Cardiac fibroblast (primary cell): ENCODE measurements at regions not wholly inside any gene's neighbourhood (a gene's known extent, or its start where the extent isn't known, plus 50 kb on each side); places are given as distances from the start of the nearest gene placed in this dataset.
"Not testable (repeated sequence)": the region's sequence is repeated elsewhere in the genome, so short reads cannot be mapped to it uniquely, and the experiment has no call there.

Experiments used
- DNase-seq, 2 donors: peaks; one replicate each; pipeline versions ENCODE4 v3.0.0 to v3.0.0-alpha.2; 2010; ENCODE audit warnings: low read depth in 2 of 2
- H3K4me3 ChIP-seq, 2 donors: replicated peaks in 1 of 2; 1 replicate in 1 of 2; 2 replicates in 1 of 2; pipeline ENCODE4 v1.5.1; 2011; ENCODE audit warnings: low read depth in 2 of 2, low read length in 2 of 2, mild to moderate bottlenecking in 2 of 2, moderate library complexity in 1 of 2
- CTCF ChIP-seq: IDR thresholded peaks from one replicate; pipeline ENCODE4 v1.5.1; 2011; ENCODE audit warnings: low read depth, mild to moderate bottlenecking, low read length, inconsistent platforms

DNA sequence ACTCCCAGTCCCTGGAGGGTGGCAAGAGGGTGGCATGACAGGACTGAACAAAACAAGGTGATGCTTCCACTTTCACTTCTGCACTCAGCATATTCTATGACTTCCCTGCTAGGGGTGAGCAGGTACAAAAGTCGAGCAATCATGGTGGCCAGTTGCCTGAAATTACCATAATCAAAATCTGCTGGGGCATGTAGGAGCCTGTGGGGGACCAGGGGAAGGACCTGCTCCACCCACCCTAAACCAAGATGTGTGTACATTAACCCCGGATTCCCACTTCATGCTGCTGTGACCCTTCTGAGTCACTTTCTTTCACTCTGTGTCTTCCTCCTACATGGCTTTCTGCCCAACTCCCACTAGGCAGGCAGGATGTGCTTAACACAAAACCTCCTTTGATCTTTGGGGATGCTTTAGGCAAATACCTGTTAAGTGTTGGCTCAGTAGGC is 73.3 kb upstream of the PHF24 start:
- TF ChIP-seq CTCF, result no peak
- no peak overlapping the region for H3K4me3 ChIP-seq
- DNase-seq, result no peak

DNA sequence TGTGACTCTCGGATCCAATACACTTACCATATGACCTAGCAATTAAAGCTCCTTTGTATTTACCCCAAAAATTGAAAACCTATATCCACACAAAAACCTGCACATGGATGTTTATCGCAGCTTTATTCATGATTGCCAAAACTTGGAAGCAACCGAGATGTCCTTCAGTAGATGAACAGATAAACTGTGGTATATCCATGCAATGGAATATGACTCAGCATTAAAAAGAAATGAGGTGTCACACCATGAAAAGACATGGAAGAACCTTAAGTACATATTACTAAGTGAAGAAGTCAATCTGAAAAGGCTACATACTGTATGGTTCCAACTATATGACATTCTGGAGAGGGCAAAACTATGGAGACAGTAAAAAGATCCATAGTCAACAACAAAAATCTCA is 82.0 kb upstream of the PHF24 start:
- no peak for TF ChIP-seq CTCF
- no peak for DNase-seq
- H3K4me3 ChIP-seq, result no peak overlapping the region

GRCh38 chr9:34869390-34869789 is 88.7 kb upstream of the PHF24 start:
- DNase-seq, result peak; percentile 57 to 71
- no peak overlapping the region for H3K4me3 ChIP-seq
- TF ChIP-seq CTCF, result peak; percentile 49

DNA sequence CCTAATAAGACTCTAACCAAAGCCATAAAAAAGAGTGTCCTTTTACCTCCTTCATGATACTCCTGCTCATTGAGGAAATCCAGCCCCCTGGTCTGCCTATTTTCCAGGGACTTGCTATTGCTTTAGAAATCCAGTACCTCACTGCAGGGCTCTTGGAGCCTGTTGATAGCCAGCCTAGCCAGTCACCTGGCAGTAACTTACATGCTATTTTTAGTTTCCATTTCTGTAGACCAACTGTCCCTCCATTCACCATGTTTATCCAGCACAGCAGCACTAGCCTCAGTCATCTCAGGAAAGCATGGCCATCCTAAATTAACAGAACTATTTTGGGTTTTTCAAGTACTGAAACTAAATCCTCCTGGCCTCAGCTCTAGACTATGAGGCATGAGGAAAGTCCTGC is 91.5 kb upstream of the PHF24 start:
- H3K4me3 ChIP-seq, result no peak overlapping the region
- DNase-seq, result no peak
- TF ChIP-seq CTCF, result no peak

DNA sequence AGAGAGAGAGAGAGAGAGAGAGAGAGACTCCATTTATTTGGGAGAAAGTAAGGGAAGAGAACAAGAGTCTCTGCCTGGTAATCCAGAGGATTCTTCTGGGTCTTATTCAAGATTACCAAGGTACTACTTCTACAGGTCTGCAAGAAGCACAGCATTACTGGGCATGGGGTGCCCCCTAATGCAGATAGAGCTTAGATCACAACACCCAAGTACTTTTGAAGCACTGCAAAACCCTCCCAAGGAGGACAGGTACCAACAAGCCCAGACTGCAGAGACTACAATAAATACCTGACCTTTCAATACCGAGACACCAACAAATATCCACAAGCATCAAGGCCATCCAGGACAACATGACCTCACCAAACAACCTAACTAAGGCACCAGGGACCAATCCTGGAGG is 94.7 kb upstream of the PHF24 start:
- TF ChIP-seq CTCF, result no peak
- H3K4me3 ChIP-seq, result no peak overlapping the region
- DNase-seq, result no peak

DNA sequence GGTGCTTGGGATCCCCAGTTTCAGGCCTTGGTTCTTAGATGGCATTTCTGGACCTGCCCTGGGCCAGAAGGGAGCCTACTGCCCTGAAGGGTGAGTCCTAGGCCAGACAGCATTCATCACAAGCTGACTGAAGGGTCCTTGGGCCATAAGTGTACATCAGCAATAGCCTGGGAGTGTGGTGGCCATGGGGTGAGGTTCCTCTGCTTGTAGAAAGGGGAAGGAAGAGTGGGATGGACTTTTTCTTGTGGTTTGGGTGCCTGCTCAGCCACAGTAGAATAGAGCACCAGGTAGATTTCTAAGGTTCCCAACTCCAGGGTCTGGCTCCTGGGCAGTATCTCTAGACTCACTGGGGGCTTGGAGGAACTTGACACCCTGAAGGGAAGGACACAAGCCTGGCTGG is 95.2 kb upstream of the PHF24 start:
- H3K4me3 ChIP-seq, result no peak overlapping the region
- no peak for TF ChIP-seq CTCF
- DNase-seq, result no peak

DNA sequence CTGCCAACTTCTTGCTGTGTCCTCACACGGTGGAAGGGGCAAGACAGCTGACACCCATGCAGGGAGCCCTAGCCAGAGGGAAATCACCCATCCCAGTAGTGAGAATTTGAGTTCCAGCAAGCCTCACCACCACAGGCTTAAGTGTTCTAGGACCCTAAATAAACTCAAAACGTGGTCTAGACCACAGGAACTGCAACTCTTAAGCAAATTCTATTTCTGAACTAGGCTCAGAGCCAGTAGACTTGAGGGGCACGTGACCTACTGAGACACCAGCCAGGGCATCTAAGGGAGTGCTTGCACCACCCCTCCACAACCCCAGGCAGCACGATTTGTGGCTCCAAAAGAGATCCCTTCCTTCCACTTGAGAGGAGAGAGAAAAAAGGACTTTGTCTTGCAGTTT is 96.0 kb upstream of the PHF24 start:
- TF ChIP-seq CTCF, result no peak
- no peak for DNase-seq
- H3K4me3 ChIP-seq, result no peak overlapping the region

GRCh38 chr9:34855016-34855415 is 103.1 kb upstream of the PHF24 start:
- DNase-seq, H3K4me3 ChIP-seq: not testable (repeated sequence)
